Testis (tissue), 2 donors: ENCODE measurements at regions not wholly inside any gene's neighbourhood (a gene's known extent, or its start where the extent isn't known, plus 50 kb on each side); places are given as distances from the start of the nearest gene placed in this dataset.

Source experiments
- DNase-seq: peaks from one replicate; pipeline ENCODE4 v3.0.0-alpha.2; 2019
- H3K27ac ChIP-seq, 2 donors: fragments of 200-600 bp; sonication (generic); one replicate each; pipeline ENCODE4 v1.5.1; 2019
- H3K27me3 ChIP-seq: fragments of 200-600 bp; sonication (generic); one replicate; pipeline ENCODE4 v1.5.1; 2019
- H3K36me3 ChIP-seq: fragments of 200-600 bp; sonication (generic); one replicate; pipeline ENCODE4 v1.5.1; 2017; ENCODE audit warnings: low read depth; ENCODE audit errors: missing control alignments
- H3K4me1 ChIP-seq: fragments of 200-600 bp; sonication (generic); one replicate; pipeline ENCODE4 v1.5.1; 2019
- H3K4me3 ChIP-seq, 2 donors: fragments of 200-600 bp; sonication (generic); one replicate each; pipeline ENCODE4 v1.5.1; 2017 to 2019
- H3K9me3 ChIP-seq: fragments of 200-600 bp; sonication (generic); one replicate; pipeline ENCODE4 v1.5.1; 2017
- POLR2A ChIP-seq: fragments of 450-650 bp; IDR thresholded peaks from one replicate; pipeline ENCODE4 v1.6.1; 2017; ENCODE audit warnings: antibody characterized with exemption, mild to moderate bottlenecking, moderate library complexity
- WGBS, 2 donors: methylation state at CpG; one replicate each; pipeline ENCODE4 v1.1.5; 2018; 5-methylcytosine and 5-hydroxymethylcytosine counted together
- intact Hi-C: fragments of 100-400 bp; cut with DNase I; formaldehyde crosslinking; loops from one replicate; pipeline ENCODE4 v1.15.1; 2023; ENCODE audit warnings: low total_unique reads
- TF ChIP-seq, protein P1 (sequence below), 3 experiments: fragments of 450-650 bp in 2 of 3; fragments of 200-600 bp in 1 of 3; sonication (generic) in 1 of 3; IDR thresholded peaks; one replicate each; pipeline ENCODE4 v1.5.1; 2016 to 2019; ENCODE audit warnings: antibody characterized with exemption in 3 of 3, mild to moderate bottlenecking in 2 of 3, moderate library complexity in 1 of 3

GRCh38 chr14:38490273-38490672 lies 234.4 kb upstream of the CLEC14A start:
- H3K4me3 ChIP-seq = no peak overlapping the region
- no peaks in the 10 kb centered on the region for H3K4me1 ChIP-seq
- no peaks in the 10 kb centered on the region for H3K9me3 ChIP-seq
- no peak for DNase-seq
- H3K27me3 ChIP-seq = no peaks in the 10 kb centered on the region
- TF ChIP-seq, protein P1, sequence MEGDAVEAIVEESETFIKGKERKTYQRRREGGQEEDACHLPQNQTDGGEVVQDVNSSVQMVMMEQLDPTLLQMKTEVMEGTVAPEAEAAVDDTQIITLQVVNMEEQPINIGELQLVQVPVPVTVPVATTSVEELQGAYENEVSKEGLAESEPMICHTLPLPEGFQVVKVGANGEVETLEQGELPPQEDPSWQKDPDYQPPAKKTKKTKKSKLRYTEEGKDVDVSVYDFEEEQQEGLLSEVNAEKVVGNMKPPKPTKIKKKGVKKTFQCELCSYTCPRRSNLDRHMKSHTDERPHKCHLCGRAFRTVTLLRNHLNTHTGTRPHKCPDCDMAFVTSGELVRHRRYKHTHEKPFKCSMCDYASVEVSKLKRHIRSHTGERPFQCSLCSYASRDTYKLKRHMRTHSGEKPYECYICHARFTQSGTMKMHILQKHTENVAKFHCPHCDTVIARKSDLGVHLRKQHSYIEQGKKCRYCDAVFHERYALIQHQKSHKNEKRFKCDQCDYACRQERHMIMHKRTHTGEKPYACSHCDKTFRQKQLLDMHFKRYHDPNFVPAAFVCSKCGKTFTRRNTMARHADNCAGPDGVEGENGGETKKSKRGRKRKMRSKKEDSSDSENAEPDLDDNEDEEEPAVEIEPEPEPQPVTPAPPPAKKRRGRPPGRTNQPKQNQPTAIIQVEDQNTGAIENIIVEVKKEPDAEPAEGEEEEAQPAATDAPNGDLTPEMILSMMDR (IDR thresholded peaks at IDR 0.05) = no peak
- no peak for TF ChIP-seq POLR2A
- H3K27ac ChIP-seq = no peak overlapping the region
- intact Hi-C loops = no loop called here
- no peaks in the 10 kb centered on the region for H3K36me3 ChIP-seq

- no peak overlapping the region for H3K27ac ChIP-seq
- H3K9me3 ChIP-seq = no peaks in the 10 kb centered on the region
- DNase-seq = no peak
- 63 to 64% methylated on average over 2 of the region's 2 CpGs for WGBS, 2 donors
- no peaks in the 10 kb centered on the region for H3K4me1 ChIP-seq
- TF ChIP-seq, protein P1 (IDR thresholded peaks at IDR 0.05) = no peak
- TF ChIP-seq POLR2A = no peak
- no peaks in the 10 kb centered on the region for H3K27me3 ChIP-seq
- H3K4me3 ChIP-seq = no peak overlapping the region
- no peaks in the 10 kb centered on the region for H3K36me3 ChIP-seq
- intact Hi-C loops = no loop called here
These were observed 229.1 kb upstream of the CLEC14A start for GRCh38 chr14:38485026-38485425.

GRCh38 chr14:38481952-38482678 lies 226.2 kb upstream of the CLEC14A start:
- Histone ChIP-seq H3K4me1 (no peaks in the 10 kb centered on the region), H3K9me3 (no peaks in the 10 kb centered on the region), H3K27me3 (no peaks in the 10 kb centered on the region), H3K4me3 (no peak overlapping the region), H3K27ac (no peak overlapping the region), H3K36me3 (no peaks in the 10 kb centered on the region)
- DNase-seq = no peak
- WGBS, 2 donors = 75 to 84% methylated on average over 1 to 2 of the region's 2 CpGs
- TF ChIP-seq, protein P1 (IDR thresholded peaks at IDR 0.05) = no peak
- TF ChIP-seq POLR2A = no peak
- intact Hi-C loops = no loop called here

DNA sequence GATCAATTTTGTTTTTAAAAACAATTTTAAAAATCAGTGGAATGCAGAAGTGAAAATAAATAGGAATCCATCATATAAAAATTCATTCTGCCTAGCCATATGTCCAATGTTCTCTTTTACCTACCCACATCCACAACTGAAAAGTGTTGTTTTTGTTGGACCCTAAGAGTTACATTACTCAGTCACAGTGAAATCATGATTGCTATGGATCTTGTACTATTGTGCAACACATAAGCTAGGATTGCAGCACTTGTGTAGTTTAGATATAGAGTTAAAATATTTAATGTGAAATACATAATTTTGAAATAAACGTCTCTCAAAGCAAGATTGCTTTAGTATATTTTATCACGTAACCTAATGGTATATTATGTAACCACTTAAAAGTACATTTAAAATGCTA lies 213.3 kb upstream of the CLEC14A start:
- Histone ChIP-seq H3K9me3 (no peaks in the 10 kb centered on the region), H3K4me3 (no peak overlapping the region), H3K36me3 (no peaks in the 10 kb centered on the region), H3K4me1 (no peaks in the 10 kb centered on the region), H3K27me3 (no peaks in the 10 kb centered on the region), H3K27ac (no peak overlapping the region)
- no peak for DNase-seq
- intact Hi-C loops = no loop called here
- WGBS, 2 donors = 86 to 87% methylated on average over 2 of the region's 2 CpGs
- TF ChIP-seq, protein P1 (IDR thresholded peaks at IDR 0.05) = no peak
- no peak for TF ChIP-seq POLR2A

DNA sequence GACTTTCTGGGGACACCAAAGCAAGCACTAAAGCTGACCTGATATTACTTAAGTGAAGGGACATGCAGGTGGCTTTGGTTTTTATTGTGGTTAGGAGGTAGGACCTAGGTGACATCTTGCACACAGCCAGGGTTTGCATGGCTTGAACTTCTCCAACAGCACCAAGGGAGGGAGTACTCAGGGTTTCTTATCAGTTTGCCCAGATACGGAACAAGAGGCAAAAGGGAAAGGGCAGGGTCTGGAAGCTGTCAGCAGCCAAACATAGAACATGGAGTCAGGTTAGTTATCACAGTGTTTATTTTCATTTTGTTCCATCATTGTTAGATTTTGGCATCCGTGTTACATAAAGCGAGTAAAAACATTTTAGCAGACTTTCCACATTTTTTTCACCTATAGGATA lies 186.3 kb upstream of the CLEC14A start:
- H3K4me1 ChIP-seq = no peaks in the 10 kb centered on the region
- H3K9me3 ChIP-seq = no peaks in the 10 kb centered on the region
- 59 to 65% methylated on average over 3 of the region's 3 CpGs for WGBS, 2 donors
- H3K27ac ChIP-seq = no peak overlapping the region
- H3K36me3 ChIP-seq = no peaks in the 10 kb centered on the region
- H3K27me3 ChIP-seq = no peaks in the 10 kb centered on the region
- TF ChIP-seq, protein P1 (IDR thresholded peaks at IDR 0.05) = no peak
- TF ChIP-seq POLR2A = no peak
- intact Hi-C loops = no loop called here
- H3K4me3 ChIP-seq = no peak overlapping the region
- DNase-seq = no peak
